Activated naive CD8-positive, alpha-beta T cell treated with anti-CD3 and anti-CD28 coated beads, Interleukin-2, amount 10 ng/mL, durations not matched to agents 7 days and 5 days (primary cell): ENCODE measurements at regions not wholly inside any gene's neighbourhood (a gene's known extent, or its start where the extent isn't known, plus 50 kb on each side); places are given as distances from the start of the nearest gene placed in this dataset.
"Not testable (repeated sequence)": the region's sequence is repeated elsewhere in the genome, so short reads cannot be mapped to it uniquely, and the experiment has no call there.

Experiments used
- ATAC-seq: fragments of 150-1000 bp; cut with Tn5 transposase; one replicate; pipeline ENCODE4 v1.10.0; 2021; ENCODE audit warnings: low read depth, moderate library complexity
- POLR2A ChIA-PET: fragments of 350-600 bp; sonication (Branson Sonifier 250); formaldehyde crosslinking; loops from one replicate; lab custom pipeline; 2021; ENCODE audit warnings: antibody characterized with exemption; lab: Charles Lee
- DNase-seq: peaks from one replicate; pipeline ENCODE4 v3.0.0; 2021
- H3K27ac Mint-ChIP-seq: one replicate; pipeline ENCODE4 v1.8.0; 2022; ENCODE audit warnings: mild to moderate bottlenecking, mixed read lengths
- H3K27me3 Mint-ChIP-seq: one replicate; pipeline ENCODE4 v1.8.0; 2022; ENCODE audit warnings: mild to moderate bottlenecking, moderate library complexity, mixed read lengths
- H3K36me3 Mint-ChIP-seq: one replicate; pipeline ENCODE4 v1.8.0; 2021; ENCODE audit warnings: mild to moderate bottlenecking, mixed read lengths
- H3K4me1 Mint-ChIP-seq: one replicate; pipeline ENCODE4 v1.8.0; 2021; ENCODE audit warnings: mixed read lengths
- H3K4me3 Mint-ChIP-seq: one replicate; pipeline ENCODE4 v1.8.0; 2022; ENCODE audit warnings: mild to moderate bottlenecking, moderate library complexity, mixed read lengths
- H3K9me3 Mint-ChIP-seq: one replicate; pipeline ENCODE4 v1.8.0; 2021; ENCODE audit warnings: mixed read lengths

GRCh38 chr4:181013162-181013561 is 1230.0 kb upstream of the TENM3 start:
- Mint-ChIP-seq H3K4me3 (no peak overlapping the region), H3K9me3 (peaks cover 10% of the 10 kb centered on the region), H3K27me3 (no peaks in the 10 kb centered on the region), H3K27ac (no peak overlapping the region), H3K36me3 (no peaks in the 10 kb centered on the region), H3K4me1 (no peaks in the 10 kb centered on the region)
- no peak for DNase-seq
- ATAC-seq = no peak
- POLR2A ChIA-PET = no interaction called here

- POLR2A ChIA-PET = no interaction called here
- H3K27me3 Mint-ChIP-seq = no peaks in the 10 kb centered on the region
- DNase-seq = no peak
- H3K4me1 Mint-ChIP-seq = no peaks in the 10 kb centered on the region
- no peaks in the 10 kb centered on the region for H3K36me3 Mint-ChIP-seq
- peaks cover 9% of the 10 kb centered on the region for H3K9me3 Mint-ChIP-seq
- ATAC-seq = no peak
- no peak overlapping the region for H3K4me3 Mint-ChIP-seq
- H3K27ac Mint-ChIP-seq = no peak overlapping the region
These were observed 1226.2 kb upstream of the TENM3 start for GRCh38 chr4:181017038-181017437.

GRCh38 chr4:181018472-181018871 is 1224.7 kb upstream of the TENM3 start:
- DNase-seq = no peak
- H3K4me3 Mint-ChIP-seq = no peak overlapping the region
- no peaks in the 10 kb centered on the region for H3K36me3 Mint-ChIP-seq
- ATAC-seq = no peak
- no peaks in the 10 kb centered on the region for H3K4me1 Mint-ChIP-seq
- H3K9me3 Mint-ChIP-seq = peaks cover 6% of the 10 kb centered on the region
- H3K27ac Mint-ChIP-seq = no peak overlapping the region
- H3K27me3 Mint-ChIP-seq = no peaks in the 10 kb centered on the region
- POLR2A ChIA-PET = no interaction called here

GRCh38 chr4:181018913-181019312 is 1224.3 kb upstream of the TENM3 start:
- Mint-ChIP-seq H3K4me3 (no peak overlapping the region), H3K27me3 (no peaks in the 10 kb centered on the region), H3K9me3 (peaks cover 3% of the 10 kb centered on the region), H3K27ac (no peak overlapping the region), H3K36me3 (no peaks in the 10 kb centered on the region), H3K4me1 (no peaks in the 10 kb centered on the region)
- no peak for ATAC-seq
- no peak for DNase-seq
- POLR2A ChIA-PET = no interaction called here

GRCh38 chr4:181020456-181020855 is 1222.7 kb upstream of the TENM3 start:
- Mint-ChIP-seq H3K9me3 (peaks cover 4% of the 10 kb centered on the region), H3K4me1 (no peaks in the 10 kb centered on the region), H3K27me3 (no peaks in the 10 kb centered on the region), H3K36me3 (no peaks in the 10 kb centered on the region), H3K4me3 (no peak overlapping the region), H3K27ac (no peak overlapping the region)
- POLR2A ChIA-PET = no interaction called here
- DNase-seq (no peak), ATAC-seq (no peak)

GRCh38 chr4:181021213-181021612 is 1222.0 kb upstream of the TENM3 start:
- ATAC-seq (no peak), DNase-seq (no peak)
- Mint-ChIP-seq H3K27ac (no peak overlapping the region), H3K9me3 (peaks cover 4% of the 10 kb centered on the region), H3K27me3 (no peaks in the 10 kb centered on the region), H3K4me3 (no peak overlapping the region), H3K36me3 (no peaks in the 10 kb centered on the region), H3K4me1 (no peaks in the 10 kb centered on the region)
- POLR2A ChIA-PET = no interaction called here

- H3K4me1 Mint-ChIP-seq, H3K27ac Mint-ChIP-seq, H3K9me3 Mint-ChIP-seq, DNase-seq, H3K36me3 Mint-ChIP-seq, ATAC-seq, POLR2A ChIA-PET, H3K27me3 Mint-ChIP-seq, H3K4me3 Mint-ChIP-seq: not testable (repeated sequence)
These were observed 1212.9 kb upstream of the TENM3 start for GRCh38 chr4:181030135-181030921.

- Mint-ChIP-seq H3K9me3 (peaks cover 6% of the 10 kb centered on the region), H3K27ac (no peak overlapping the region), H3K4me3 (no peak overlapping the region), H3K36me3 (no peaks in the 10 kb centered on the region), H3K4me1 (no peaks in the 10 kb centered on the region), H3K27me3 (no peaks in the 10 kb centered on the region)
- ATAC-seq = no peak
- no peak for DNase-seq
- POLR2A ChIA-PET = no interaction called here
These were observed 1212.2 kb upstream of the TENM3 start for GRCh38 chr4:181030961-181031360.

- no peaks in the 10 kb centered on the region for H3K27me3 Mint-ChIP-seq
- DNase-seq (no peak), ATAC-seq (no peak)
- H3K4me3 Mint-ChIP-seq = no peak overlapping the region
- no peaks in the 10 kb centered on the region for H3K4me1 Mint-ChIP-seq
- H3K9me3 Mint-ChIP-seq = no peaks in the 10 kb centered on the region
- POLR2A ChIA-PET = no interaction called here
- no peak overlapping the region for H3K27ac Mint-ChIP-seq
- no peaks in the 10 kb centered on the region for H3K36me3 Mint-ChIP-seq
These were observed 1199.7 kb upstream of the TENM3 start for GRCh38 chr4:181043486-181043885.

- POLR2A ChIA-PET = no interaction called here
- no peak overlapping the region for H3K27ac Mint-ChIP-seq
- H3K9me3 Mint-ChIP-seq = no peaks in the 10 kb centered on the region
- H3K4me3 Mint-ChIP-seq = no peak overlapping the region
- no peak for DNase-seq
- H3K36me3 Mint-ChIP-seq = no peaks in the 10 kb centered on the region
- H3K4me1 Mint-ChIP-seq = no peaks in the 10 kb centered on the region
- no peak for ATAC-seq
- no peaks in the 10 kb centered on the region for H3K27me3 Mint-ChIP-seq
These were observed 1196.4 kb upstream of the TENM3 start for GRCh38 chr4:181046809-181047208.

GRCh38 chr4:181051931-181052330 is 1191.3 kb upstream of the TENM3 start:
- Mint-ChIP-seq H3K4me1 (no peaks in the 10 kb centered on the region), H3K27me3 (no peaks in the 10 kb centered on the region), H3K36me3 (no peaks in the 10 kb centered on the region), H3K27ac (no peak overlapping the region), H3K4me3 (no peak overlapping the region), H3K9me3 (no peaks in the 10 kb centered on the region)
- ATAC-seq (no peak), DNase-seq (no peak)
- POLR2A ChIA-PET = no interaction called here

- Mint-ChIP-seq H3K27me3 (no peaks in the 10 kb centered on the region), H3K4me3 (no peak overlapping the region), H3K36me3 (no peaks in the 10 kb centered on the region), H3K4me1 (no peaks in the 10 kb centered on the region), H3K9me3 (no peaks in the 10 kb centered on the region), H3K27ac (no peak overlapping the region)
- ATAC-seq = no peak
- POLR2A ChIA-PET = no interaction called here
- DNase-seq = no peak
These were observed 1181.4 kb upstream of the TENM3 start for GRCh38 chr4:181061787-181062186.

GRCh38 chr4:181063212-181063611 is 1180.0 kb upstream of the TENM3 start:
- Mint-ChIP-seq H3K4me1 (no peaks in the 10 kb centered on the region), H3K36me3 (no peaks in the 10 kb centered on the region), H3K9me3 (no peaks in the 10 kb centered on the region), H3K4me3 (no peak overlapping the region), H3K27me3 (no peaks in the 10 kb centered on the region), H3K27ac (no peak overlapping the region)
- ATAC-seq (no peak), DNase-seq (no peak)
- POLR2A ChIA-PET = no interaction called here

- H3K36me3 Mint-ChIP-seq = no peaks in the 10 kb centered on the region
- H3K4me3 Mint-ChIP-seq = no peak overlapping the region
- DNase-seq (no peak), ATAC-seq (no peak)
- POLR2A ChIA-PET = no interaction called here
- no peaks in the 10 kb centered on the region for H3K9me3 Mint-ChIP-seq
- H3K27ac Mint-ChIP-seq = no peak overlapping the region
- no peaks in the 10 kb centered on the region for H3K4me1 Mint-ChIP-seq
- no peaks in the 10 kb centered on the region for H3K27me3 Mint-ChIP-seq
These were observed 1165.9 kb upstream of the TENM3 start for GRCh38 chr4:181077341-181077740.
